ENCODE measurements at regions not wholly inside any gene's neighbourhood (a gene's known extent, or its start where the extent isn't known, plus 50 kb on each side); places are given as distances from the start of the nearest gene placed in this dataset.

GRCh38 chr5:158609333-158610050, 490.2 kb downstream of the EBF1 start:
- H3K27ac ChIP-seq (ENCODE audit: low read depth, low read length), result no peak overlapping the region
- no peak overlapping the region for H3K4me3 ChIP-seq (ENCODE audit: low read depth, low read length)
- no peaks in the 10 kb centered on the region for H3K36me3 ChIP-seq (ENCODE audit: control insufficient read depth, insufficient read depth, low read length)
- no peaks in the 10 kb centered on the region for H3K9me3 ChIP-seq (ENCODE audit: control insufficient read depth, insufficient read depth, low read length)
- no peaks in the 10 kb centered on the region for H3K27me3 ChIP-seq (ENCODE audit: control insufficient read depth, insufficient read depth, low read length)
- peak in 1 of 6 donors; percentile 19 for DNase-seq (ENCODE audit: low read depth in 4 of 6, low spot score in 6 of 6)
- H3K4me1 ChIP-seq (ENCODE audit: control insufficient read depth, insufficient read depth, low read length), result no peaks in the 10 kb centered on the region
- 42% methylated on average over 3 of the region's 9 CpGs for WGBS (ENCODE audit: insufficient coverage)

GRCh38 chr5:158607088-158607487, 492.6 kb downstream of the EBF1 start:
- peak in 1 of 6 donors; percentile 50 for DNase-seq (ENCODE audit: low read depth in 4 of 6, low spot score in 6 of 6)
- H3K4me3 ChIP-seq (ENCODE audit: low read depth, low read length), result no peak overlapping the region
- H3K27me3 ChIP-seq (ENCODE audit: control insufficient read depth, insufficient read depth, low read length), result no peaks in the 10 kb centered on the region
- no CpG with 5 or more reads among the region's 2 CpGs for WGBS (ENCODE audit: insufficient coverage)
- no peak overlapping the region for H3K27ac ChIP-seq (ENCODE audit: low read depth, low read length)
- H3K9me3 ChIP-seq (ENCODE audit: control insufficient read depth, insufficient read depth, low read length), result no peaks in the 10 kb centered on the region
- no peaks in the 10 kb centered on the region for H3K36me3 ChIP-seq (ENCODE audit: control insufficient read depth, insufficient read depth, low read length)
- no peaks in the 10 kb centered on the region for H3K4me1 ChIP-seq (ENCODE audit: control insufficient read depth, insufficient read depth, low read length)

- H3K9me3 ChIP-seq (ENCODE audit: control insufficient read depth, insufficient read depth, low read length), result no peaks in the 10 kb centered on the region
- no peaks in the 10 kb centered on the region for H3K4me1 ChIP-seq (ENCODE audit: control insufficient read depth, insufficient read depth, low read length)
- no peak for DNase-seq (ENCODE audit: low read depth in 4 of 6, low spot score in 6 of 6)
- no peaks in the 10 kb centered on the region for H3K36me3 ChIP-seq (ENCODE audit: control insufficient read depth, insufficient read depth, low read length)
- H3K27me3 ChIP-seq (ENCODE audit: control insufficient read depth, insufficient read depth, low read length), result no peaks in the 10 kb centered on the region
- no peak overlapping the region for H3K4me3 ChIP-seq (ENCODE audit: low read depth, low read length)
- WGBS (ENCODE audit: insufficient coverage), result 100% methylated on average over 1 of the region's 3 CpGs
- no peak overlapping the region for H3K27ac ChIP-seq (ENCODE audit: low read depth, low read length)
These were observed 493.5 kb downstream of the EBF1 start for GRCh38 chr5:158606233-158606632.

GRCh38 chr5:158602981-158603380, 496.7 kb downstream of the EBF1 start:
- Histone ChIP-seq H3K4me3 (ENCODE audit: low read depth, low read length) (no peak overlapping the region), H3K27ac (ENCODE audit: low read depth, low read length) (no peak overlapping the region), H3K4me1 (ENCODE audit: control insufficient read depth, insufficient read depth, low read length) (no peaks in the 10 kb centered on the region), H3K9me3 (ENCODE audit: control insufficient read depth, insufficient read depth, low read length) (no peaks in the 10 kb centered on the region), H3K27me3 (ENCODE audit: control insufficient read depth, insufficient read depth, low read length) (no peaks in the 10 kb centered on the region), H3K36me3 (ENCODE audit: control insufficient read depth, insufficient read depth, low read length) (no peaks in the 10 kb centered on the region)
- 100% methylated on average over 3 of the region's 4 CpGs for WGBS (ENCODE audit: insufficient coverage)
- no peak for DNase-seq (ENCODE audit: low read depth in 4 of 6, low spot score in 6 of 6)

GRCh38 chr5:158601118-158601517, 498.6 kb downstream of the EBF1 start:
- no CpG with 5 or more reads among the region's 3 CpGs for WGBS (ENCODE audit: insufficient coverage)
- H3K27me3 ChIP-seq (ENCODE audit: control insufficient read depth, insufficient read depth, low read length), result no peaks in the 10 kb centered on the region

GRCh38 chr5:158600679-158601078, 499.0 kb downstream of the EBF1 start:
- H3K36me3 ChIP-seq (ENCODE audit: control insufficient read depth, insufficient read depth, low read length), result no peaks in the 10 kb centered on the region
- H3K27ac ChIP-seq (ENCODE audit: low read depth, low read length), result no peak overlapping the region
- no peaks in the 10 kb centered on the region for H3K4me1 ChIP-seq (ENCODE audit: control insufficient read depth, insufficient read depth, low read length)
- H3K4me3 ChIP-seq (ENCODE audit: low read depth, low read length), result no peak overlapping the region
- 63% methylated on average over 2 of the region's 3 CpGs for WGBS (ENCODE audit: insufficient coverage)
- H3K27me3 ChIP-seq (ENCODE audit: control insufficient read depth, insufficient read depth, low read length), result no peaks in the 10 kb centered on the region
- DNase-seq (ENCODE audit: low read depth in 4 of 6, low spot score in 6 of 6), result no peak
- H3K9me3 ChIP-seq (ENCODE audit: control insufficient read depth, insufficient read depth, low read length), result no peaks in the 10 kb centered on the region

More at GRCh38 chr5:158601118-158601517, 498.6 kb downstream of the EBF1 start:
- Histone ChIP-seq H3K4me1 (ENCODE audit: control insufficient read depth, insufficient read depth, low read length) (no peaks in the 10 kb centered on the region), H3K36me3 (ENCODE audit: control insufficient read depth, insufficient read depth, low read length) (no peaks in the 10 kb centered on the region), H3K27ac (ENCODE audit: low read depth, low read length) (no peak overlapping the region), H3K4me3 (ENCODE audit: low read depth, low read length) (no peak overlapping the region), H3K9me3 (ENCODE audit: control insufficient read depth, insufficient read depth, low read length) (no peaks in the 10 kb centered on the region)
- DNase-seq (ENCODE audit: low read depth in 4 of 6, low spot score in 6 of 6), result no peak

- Histone ChIP-seq H3K36me3 (ENCODE audit: control insufficient read depth, insufficient read depth, low read length) (no peaks in the 10 kb centered on the region), H3K4me1 (ENCODE audit: control insufficient read depth, insufficient read depth, low read length) (no peaks in the 10 kb centered on the region), H3K4me3 (ENCODE audit: low read depth, low read length) (no peak overlapping the region), H3K9me3 (ENCODE audit: control insufficient read depth, insufficient read depth, low read length) (no peaks in the 10 kb centered on the region), H3K27ac (ENCODE audit: low read depth, low read length) (no peak overlapping the region), H3K27me3 (ENCODE audit: control insufficient read depth, insufficient read depth, low read length) (no peaks in the 10 kb centered on the region)
- peak in 1 of 6 donors; percentile 70 for DNase-seq (ENCODE audit: low read depth in 4 of 6, low spot score in 6 of 6)
- 83% methylated on average over 1 of the region's 2 CpGs for WGBS (ENCODE audit: insufficient coverage)
These were observed 500.6 kb downstream of the EBF1 start for GRCh38 chr5:158599157-158599556.

- WGBS (ENCODE audit: insufficient coverage), result 87% methylated on average over 2 of the region's 5 CpGs
- Histone ChIP-seq H3K4me1 (ENCODE audit: control insufficient read depth, insufficient read depth, low read length) (no peaks in the 10 kb centered on the region), H3K9me3 (ENCODE audit: control insufficient read depth, insufficient read depth, low read length) (no peaks in the 10 kb centered on the region), H3K27me3 (ENCODE audit: control insufficient read depth, insufficient read depth, low read length) (no peaks in the 10 kb centered on the region), H3K27ac (ENCODE audit: low read depth, low read length) (no peak overlapping the region), H3K4me3 (ENCODE audit: low read depth, low read length) (no peak overlapping the region), H3K36me3 (ENCODE audit: control insufficient read depth, insufficient read depth, low read length) (no peaks in the 10 kb centered on the region)
- no peak for DNase-seq (ENCODE audit: low read depth in 4 of 6, low spot score in 6 of 6)
These were observed 505.0 kb downstream of the EBF1 start for GRCh38 chr5:158594595-158595242.

- Histone ChIP-seq H3K4me1 (ENCODE audit: control insufficient read depth, insufficient read depth, low read length) (no peaks in the 10 kb centered on the region), H3K27me3 (ENCODE audit: control insufficient read depth, insufficient read depth, low read length) (no peaks in the 10 kb centered on the region), H3K4me3 (ENCODE audit: low read depth, low read length) (no peak overlapping the region), H3K9me3 (ENCODE audit: control insufficient read depth, insufficient read depth, low read length) (no peaks in the 10 kb centered on the region), H3K36me3 (ENCODE audit: control insufficient read depth, insufficient read depth, low read length) (no peaks in the 10 kb centered on the region), H3K27ac (ENCODE audit: low read depth, low read length) (no peak overlapping the region)
- no CpG with 5 or more reads among the region's 1 CpG for WGBS (ENCODE audit: insufficient coverage)
- DNase-seq (ENCODE audit: low read depth in 4 of 6, low spot score in 6 of 6), result no peak
These were observed 505.8 kb downstream of the EBF1 start for GRCh38 chr5:158593925-158594324.

GRCh38 chr5:158591301-158591863, 508.3 kb downstream of the EBF1 start:
- H3K27ac ChIP-seq (ENCODE audit: low read depth, low read length), result peak overlapping the region; percentile 29
- no peaks in the 10 kb centered on the region for H3K36me3 ChIP-seq (ENCODE audit: control insufficient read depth, insufficient read depth, low read length)
- no peaks in the 10 kb centered on the region for H3K4me1 ChIP-seq (ENCODE audit: control insufficient read depth, insufficient read depth, low read length)
- no peaks in the 10 kb centered on the region for H3K9me3 ChIP-seq (ENCODE audit: control insufficient read depth, insufficient read depth, low read length)
- WGBS (ENCODE audit: insufficient coverage), result 23% methylated on average over 4 of the region's 7 CpGs
- no peak overlapping the region for H3K4me3 ChIP-seq (ENCODE audit: low read depth, low read length)
- DNase-seq (ENCODE audit: low read depth in 4 of 6, low spot score in 6 of 6), result peak in 2 of 6 donors; percentile 70 to 77
- no peaks in the 10 kb centered on the region for H3K27me3 ChIP-seq (ENCODE audit: control insufficient read depth, insufficient read depth, low read length)

Measured in spinal cord (tissue), 9 donors.